Endodermal cell (in vitro differentiated cells): ENCODE measurements at regions not wholly inside any gene's neighbourhood (a gene's known extent, or its start where the extent isn't known, plus 50 kb on each side); places are given as distances from the start of the nearest gene placed in this dataset.

Experiments
- DNase-seq: peaks from one replicate; pipeline ENCODE4 v3.0.0-alpha.2; 2017
- H3K27ac ChIP-seq: 2 replicates; pipeline ENCODE4 v1.5.1; 2013; ENCODE audit warnings: mild to moderate bottlenecking, low read depth, low read length, moderate library complexity
- H3K27me3 ChIP-seq: 2 replicates; pipeline ENCODE4 v1.6.1; 2013; ENCODE audit warnings: mild to moderate bottlenecking, low read length, moderate library complexity; ENCODE audit not compliant: insufficient read depth, control insufficient read depth, poor library complexity, severe bottlenecking
- H3K36me3 ChIP-seq: 2 replicates; pipeline ENCODE4 v1.7.0; 2013; ENCODE audit warnings: mild to moderate bottlenecking, low read length, moderate library complexity; ENCODE audit not compliant: control insufficient read depth, insufficient read depth
- H3K4me1 ChIP-seq: one replicate; pipeline ENCODE4 v1.7.0; 2013; ENCODE audit warnings: low read length; ENCODE audit not compliant: control insufficient read depth, insufficient read depth
- H3K4me3 ChIP-seq: 2 replicates; pipeline ENCODE4 v1.5.1; 2013; ENCODE audit warnings: mild to moderate bottlenecking, low read length, moderate library complexity
- H3K9ac ChIP-seq: 2 replicates; pipeline ENCODE4 v1.6.1; 2013; ENCODE audit warnings: mild to moderate bottlenecking, low read length, moderate library complexity; ENCODE audit not compliant: poor library complexity, severe bottlenecking; ENCODE audit errors: extremely low read depth
- H3K9me3 ChIP-seq: 2 replicates; pipeline ENCODE4 v1.6.1; 2013; ENCODE audit warnings: mild to moderate bottlenecking, low read length, moderate library complexity; ENCODE audit not compliant: control insufficient read depth
- H3K27ac Mint-ChIP-seq: 2 replicates; pipeline ENCODE4 v1.8.0; 2020; ENCODE audit warnings: mixed read lengths
- H3K27me3 Mint-ChIP-seq: 2 replicates; pipeline ENCODE4 v1.8.0; 2021; ENCODE audit warnings: mild to moderate bottlenecking, mixed read lengths; ENCODE audit not compliant: insufficient read depth
- H3K36me3 Mint-ChIP-seq: 2 replicates; pipeline ENCODE4 v1.8.0; 2020; ENCODE audit warnings: low read depth, mixed read lengths
- H3K4me1 Mint-ChIP-seq: 2 replicates; pipeline ENCODE4 v1.8.0; 2020; ENCODE audit warnings: mixed read lengths
- H3K4me3 Mint-ChIP-seq: 2 replicates; pipeline ENCODE4 v1.8.0; 2020; ENCODE audit warnings: mild to moderate bottlenecking, moderate library complexity, mixed read lengths
- H3K9me3 Mint-ChIP-seq: 2 replicates; pipeline ENCODE4 v1.8.0; 2020; ENCODE audit warnings: mild to moderate bottlenecking, mixed read lengths
- WGBS, 2 experiments: methylation state at CpG; one replicate each; pipeline versions ENCODE4 v1.1.5 to v1.1.7; 2013; ENCODE audit warnings: missing lambda C conversion rate in 2 of 2, mixed read lengths in 1 of 2; ENCODE audit not compliant: insufficient coverage in 1 of 2, insufficient read length in 1 of 2; 5-methylcytosine and 5-hydroxymethylcytosine counted together
- TF ChIP-seq, protein P1 (sequence below): fragments of 200-600 bp; sonication (generic); conservative IDR thresholded peaks from 2 replicates; pipeline ENCODE4 v1.5.0; 2021; ENCODE audit warnings: antibody characterized with exemption, mild to moderate bottlenecking

DNA sequence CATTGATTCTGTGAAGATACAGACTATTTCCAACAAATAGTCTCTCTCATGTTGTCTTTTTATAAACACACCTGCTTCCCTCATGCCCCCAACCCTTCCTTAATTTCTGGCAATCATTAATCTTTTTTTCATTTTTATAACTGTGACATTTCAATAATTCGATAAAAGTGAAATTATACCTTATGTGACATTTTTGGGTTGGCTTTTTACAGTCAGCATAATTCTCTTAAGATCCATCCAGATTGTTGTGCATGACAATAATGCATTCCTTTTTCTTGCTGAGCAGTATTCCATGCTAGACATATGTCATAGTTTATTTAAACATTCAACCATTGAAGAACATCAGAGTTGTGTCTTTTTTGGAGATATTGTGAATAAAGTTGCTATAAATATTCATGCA is 541.8 kb upstream of the VRK2 start:
- Mint-ChIP-seq H3K4me3 (no peak overlapping the region), H3K36me3 (no peaks in the 10 kb centered on the region), H3K27me3 (no peaks in the 10 kb centered on the region), H3K9me3 (no peaks in the 10 kb centered on the region), H3K4me1 (peaks cover 11% of the 10 kb centered on the region), H3K27ac (no peak overlapping the region)
- Histone ChIP-seq H3K27ac (no peak overlapping the region), H3K4me3 (no peak overlapping the region), H3K9ac (no peak overlapping the region), H3K27me3 (no peaks in the 10 kb centered on the region), H3K4me1 (peaks cover 11% of the 10 kb centered on the region), H3K36me3 (no peaks in the 10 kb centered on the region), H3K9me3 (no peaks in the 10 kb centered on the region)
- DNase-seq = no peak
- TF ChIP-seq, protein P1, sequence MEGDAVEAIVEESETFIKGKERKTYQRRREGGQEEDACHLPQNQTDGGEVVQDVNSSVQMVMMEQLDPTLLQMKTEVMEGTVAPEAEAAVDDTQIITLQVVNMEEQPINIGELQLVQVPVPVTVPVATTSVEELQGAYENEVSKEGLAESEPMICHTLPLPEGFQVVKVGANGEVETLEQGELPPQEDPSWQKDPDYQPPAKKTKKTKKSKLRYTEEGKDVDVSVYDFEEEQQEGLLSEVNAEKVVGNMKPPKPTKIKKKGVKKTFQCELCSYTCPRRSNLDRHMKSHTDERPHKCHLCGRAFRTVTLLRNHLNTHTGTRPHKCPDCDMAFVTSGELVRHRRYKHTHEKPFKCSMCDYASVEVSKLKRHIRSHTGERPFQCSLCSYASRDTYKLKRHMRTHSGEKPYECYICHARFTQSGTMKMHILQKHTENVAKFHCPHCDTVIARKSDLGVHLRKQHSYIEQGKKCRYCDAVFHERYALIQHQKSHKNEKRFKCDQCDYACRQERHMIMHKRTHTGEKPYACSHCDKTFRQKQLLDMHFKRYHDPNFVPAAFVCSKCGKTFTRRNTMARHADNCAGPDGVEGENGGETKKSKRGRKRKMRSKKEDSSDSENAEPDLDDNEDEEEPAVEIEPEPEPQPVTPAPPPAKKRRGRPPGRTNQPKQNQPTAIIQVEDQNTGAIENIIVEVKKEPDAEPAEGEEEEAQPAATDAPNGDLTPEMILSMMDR = no peak
- WGBS, 2 experiments = 0% methylated on average over 1 of the region's 1 CpG; no CpG with 5 or more reads in 1 of the 2 experiments

DNA sequence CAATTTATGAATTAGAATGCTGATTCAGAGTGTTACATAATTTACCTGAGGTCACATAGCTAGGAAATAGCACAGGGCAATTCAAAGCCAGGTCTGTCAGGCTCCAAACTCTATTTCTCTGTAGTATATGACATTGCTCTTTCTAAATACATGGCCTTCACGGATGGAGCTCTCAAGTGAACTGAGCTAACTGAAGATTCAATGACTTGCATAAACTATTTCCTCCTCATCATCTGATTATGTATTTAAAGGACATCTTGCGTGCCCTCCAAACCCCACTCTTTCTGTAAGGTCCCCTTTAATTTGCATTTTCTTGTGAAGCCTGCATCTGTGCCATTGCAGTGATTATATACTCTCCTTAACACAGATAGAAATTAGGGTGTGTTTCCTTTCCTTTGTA is 537.4 kb upstream of the VRK2 start:
- H3K36me3 ChIP-seq = no peaks in the 10 kb centered on the region
- no peak for DNase-seq
- 94 to 100% methylated on average over 2 of the region's 2 CpGs for WGBS, 2 experiments
- H3K4me3 ChIP-seq = no peak overlapping the region
- Mint-ChIP-seq H3K9me3 (no peaks in the 10 kb centered on the region), H3K27ac (no peak overlapping the region), H3K4me1 (peaks cover 11% of the 10 kb centered on the region), H3K36me3 (no peaks in the 10 kb centered on the region), H3K4me3 (no peak overlapping the region), H3K27me3 (no peaks in the 10 kb centered on the region)
- H3K4me1 ChIP-seq = peaks cover 11% of the 10 kb centered on the region
- TF ChIP-seq, protein P1 = no peak
- no peaks in the 10 kb centered on the region for H3K9me3 ChIP-seq
- no peak overlapping the region for H3K27ac ChIP-seq
- no peaks in the 10 kb centered on the region for H3K27me3 ChIP-seq
- H3K9ac ChIP-seq = no peak overlapping the region

DNA sequence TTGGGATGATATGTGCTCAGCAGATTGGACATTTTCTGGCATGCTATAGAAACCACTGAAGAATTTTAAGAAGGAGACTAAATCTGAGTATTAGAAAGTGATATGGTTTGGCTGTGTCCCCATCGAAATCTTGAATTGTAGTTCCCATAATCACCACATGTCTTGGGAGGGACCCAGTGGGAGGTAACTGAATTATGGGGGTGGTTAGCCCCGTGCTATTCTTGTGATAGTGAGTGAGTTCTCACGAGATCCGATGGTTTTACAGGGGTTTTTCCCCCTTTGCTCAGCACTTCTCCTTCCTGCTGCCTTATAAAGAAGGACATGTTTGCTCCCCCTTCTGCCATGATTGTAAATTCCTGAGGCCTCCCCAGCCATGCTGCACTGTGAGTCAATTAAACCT is 535.9 kb upstream of the VRK2 start:
- no peaks in the 10 kb centered on the region for H3K27me3 ChIP-seq
- Mint-ChIP-seq H3K9me3 (no peaks in the 10 kb centered on the region), H3K27me3 (no peaks in the 10 kb centered on the region), H3K36me3 (no peaks in the 10 kb centered on the region), H3K4me3 (no peak overlapping the region), H3K27ac (no peak overlapping the region), H3K4me1 (peaks cover 11% of the 10 kb centered on the region)
- H3K9me3 ChIP-seq = no peaks in the 10 kb centered on the region
- no peak overlapping the region for H3K4me3 ChIP-seq
- peaks cover 11% of the 10 kb centered on the region for H3K4me1 ChIP-seq
- no peak for DNase-seq
- H3K36me3 ChIP-seq = no peaks in the 10 kb centered on the region
- H3K9ac ChIP-seq = no peak overlapping the region
- H3K27ac ChIP-seq = no peak overlapping the region
- TF ChIP-seq, protein P1 = peak; percentile 54
- WGBS, 2 experiments = 89 to 100% methylated on average over 1 to 3 of the region's 4 CpGs
